ENCODE measurements at regions not wholly inside any gene's neighbourhood (a gene's known extent, or its start where the extent isn't known, plus 50 kb on each side); places are given as distances from the start of the nearest gene placed in this dataset.

DNA sequence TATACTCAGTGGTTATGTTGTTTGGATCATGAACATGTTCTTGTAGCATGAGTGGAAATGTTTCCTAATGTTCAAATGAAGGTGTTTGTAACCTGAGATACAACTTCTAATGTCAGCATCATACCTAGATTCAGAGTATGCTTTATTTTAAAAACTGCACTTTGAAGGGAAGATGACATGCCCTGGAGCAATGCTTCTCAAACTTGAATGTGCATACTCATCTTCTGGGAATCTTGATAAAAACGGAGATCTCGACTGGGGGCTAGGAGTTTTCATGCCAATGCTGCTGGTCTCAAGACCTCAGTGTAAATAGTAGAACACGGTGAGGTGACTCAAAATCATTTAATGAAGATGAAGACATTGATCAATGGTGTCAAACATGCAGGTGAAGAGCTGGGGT is 440.0 kb upstream of the NOX3 start:
- Histone ChIP-seq H3K4me3 (no peak overlapping the region), H3K27me3 (no peaks in the 10 kb centered on the region), H3K36me3 (no peaks in the 10 kb centered on the region), H3K4me1 (no peaks in the 10 kb centered on the region), H3K9me3 (no peaks in the 10 kb centered on the region), H3K27ac (no peak overlapping the region)
- no peak for DNase-seq (ENCODE audit: low spot score in 2 of 2)
- 71% methylated on average over 3 of the region's 3 CpGs for WGBS
- TF ChIP-seq POLR2AphosphoS5 (IDR thresholded peaks at IDR 0.05) = no peak
- TF ChIP-seq EP300 (IDR thresholded peaks at IDR 0.05) = no peak
- TF ChIP-seq POLR2A (IDR thresholded peaks at IDR 0.05) = no peak
- TF ChIP-seq, protein P1, sequence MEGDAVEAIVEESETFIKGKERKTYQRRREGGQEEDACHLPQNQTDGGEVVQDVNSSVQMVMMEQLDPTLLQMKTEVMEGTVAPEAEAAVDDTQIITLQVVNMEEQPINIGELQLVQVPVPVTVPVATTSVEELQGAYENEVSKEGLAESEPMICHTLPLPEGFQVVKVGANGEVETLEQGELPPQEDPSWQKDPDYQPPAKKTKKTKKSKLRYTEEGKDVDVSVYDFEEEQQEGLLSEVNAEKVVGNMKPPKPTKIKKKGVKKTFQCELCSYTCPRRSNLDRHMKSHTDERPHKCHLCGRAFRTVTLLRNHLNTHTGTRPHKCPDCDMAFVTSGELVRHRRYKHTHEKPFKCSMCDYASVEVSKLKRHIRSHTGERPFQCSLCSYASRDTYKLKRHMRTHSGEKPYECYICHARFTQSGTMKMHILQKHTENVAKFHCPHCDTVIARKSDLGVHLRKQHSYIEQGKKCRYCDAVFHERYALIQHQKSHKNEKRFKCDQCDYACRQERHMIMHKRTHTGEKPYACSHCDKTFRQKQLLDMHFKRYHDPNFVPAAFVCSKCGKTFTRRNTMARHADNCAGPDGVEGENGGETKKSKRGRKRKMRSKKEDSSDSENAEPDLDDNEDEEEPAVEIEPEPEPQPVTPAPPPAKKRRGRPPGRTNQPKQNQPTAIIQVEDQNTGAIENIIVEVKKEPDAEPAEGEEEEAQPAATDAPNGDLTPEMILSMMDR (IDR thresholded peaks at IDR 0.05) = no peak

- Histone ChIP-seq H3K36me3 (no peaks in the 10 kb centered on the region), H3K27me3 (no peaks in the 10 kb centered on the region), H3K27ac (no peak overlapping the region), H3K4me1 (no peaks in the 10 kb centered on the region), H3K9me3 (no peaks in the 10 kb centered on the region), H3K4me3 (no peak overlapping the region)
- 87% methylated on average over 5 of the region's 5 CpGs for WGBS
- DNase-seq (ENCODE audit: low spot score in 2 of 2) = no peak
- TF ChIP-seq POLR2AphosphoS5 (IDR thresholded peaks at IDR 0.05) (no peak), POLR2A (IDR thresholded peaks at IDR 0.05) (no peak), EP300 (IDR thresholded peaks at IDR 0.05) (no peak)
- TF ChIP-seq, protein P1 (IDR thresholded peaks at IDR 0.05) = no peak
These were observed 439.1 kb upstream of the NOX3 start for GRCh38 chr6:155894758-155895157.

DNA sequence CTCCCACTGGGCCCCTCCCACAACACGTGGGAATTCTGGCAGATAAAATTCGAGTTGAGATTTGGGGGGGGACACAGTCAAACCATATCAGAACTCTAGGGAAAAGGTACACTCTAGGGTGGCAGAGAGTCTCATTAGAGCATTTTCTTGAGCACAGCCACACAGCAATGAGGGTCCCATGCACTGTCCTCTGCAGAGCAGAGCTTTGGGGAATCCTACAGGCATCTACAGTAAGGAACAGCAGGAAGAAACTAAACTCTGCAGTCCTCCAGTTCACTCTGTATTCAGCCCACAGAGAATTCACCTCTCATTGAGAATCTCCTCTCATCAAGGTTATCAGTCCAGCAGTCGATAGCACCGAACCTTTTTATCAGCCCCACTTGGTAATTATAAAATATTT is 438.6 kb upstream of the NOX3 start:
- H3K9me3 ChIP-seq = no peaks in the 10 kb centered on the region
- H3K36me3 ChIP-seq = no peaks in the 10 kb centered on the region
- H3K4me1 ChIP-seq = no peaks in the 10 kb centered on the region
- DNase-seq (ENCODE audit: low spot score in 2 of 2) = no peak
- H3K27ac ChIP-seq = no peak overlapping the region
- 85% methylated on average over 4 of the region's 4 CpGs for WGBS
- TF ChIP-seq POLR2AphosphoS5 (IDR thresholded peaks at IDR 0.05) = no peak
- no peak overlapping the region for H3K4me3 ChIP-seq
- no peaks in the 10 kb centered on the region for H3K27me3 ChIP-seq

GRCh38 chr6:155890409-155890808 is 434.8 kb upstream of the NOX3 start:
- 97% methylated on average over 2 of the region's 2 CpGs for WGBS
- no peak overlapping the region for H3K27ac ChIP-seq
- no peak overlapping the region for H3K4me3 ChIP-seq
- no peaks in the 10 kb centered on the region for H3K36me3 ChIP-seq
- H3K27me3 ChIP-seq = no peaks in the 10 kb centered on the region
- TF ChIP-seq POLR2AphosphoS5 (IDR thresholded peaks at IDR 0.05) (no peak), POLR2A (IDR thresholded peaks at IDR 0.05) (no peak), EP300 (IDR thresholded peaks at IDR 0.05) (no peak)
- TF ChIP-seq, protein P1 (IDR thresholded peaks at IDR 0.05) = no peak
- H3K9me3 ChIP-seq = no peaks in the 10 kb centered on the region
- DNase-seq (ENCODE audit: low spot score in 2 of 2) = no peak
- no peaks in the 10 kb centered on the region for H3K4me1 ChIP-seq

- TF ChIP-seq POLR2A (IDR thresholded peaks at IDR 0.05) = no peak
- TF ChIP-seq EP300 (IDR thresholded peaks at IDR 0.05) = no peak
- TF ChIP-seq, protein P1 (IDR thresholded peaks at IDR 0.05) = no peak
- TF ChIP-seq POLR2AphosphoS5 (IDR thresholded peaks at IDR 0.05) = no peak
- WGBS = 72% methylated on average over 3 of the region's 3 CpGs
- Histone ChIP-seq H3K36me3 (no peaks in the 10 kb centered on the region), H3K4me3 (no peak overlapping the region), H3K27ac (no peak overlapping the region), H3K27me3 (no peaks in the 10 kb centered on the region), H3K9me3 (no peaks in the 10 kb centered on the region), H3K4me1 (no peaks in the 10 kb centered on the region)
- DNase-seq (ENCODE audit: low spot score in 2 of 2) = no peak
These were observed 433.8 kb upstream of the NOX3 start for GRCh38 chr6:155889410-155889809.

GRCh38 chr6:155887421-155887820 is 431.8 kb upstream of the NOX3 start:
- TF ChIP-seq, protein P1 (IDR thresholded peaks at IDR 0.05) = no peak
- TF ChIP-seq EP300 (IDR thresholded peaks at IDR 0.05) (no peak), POLR2AphosphoS5 (IDR thresholded peaks at IDR 0.05) (no peak), POLR2A (IDR thresholded peaks at IDR 0.05) (no peak)
- Histone ChIP-seq H3K9me3 (no peaks in the 10 kb centered on the region), H3K4me3 (no peak overlapping the region), H3K27me3 (no peaks in the 10 kb centered on the region), H3K4me1 (peaks cover 10% of the 10 kb centered on the region), H3K27ac (no peak overlapping the region), H3K36me3 (no peaks in the 10 kb centered on the region)
- DNase-seq (ENCODE audit: low spot score in 2 of 2) = no peak
- WGBS = 87% methylated on average over 4 of the region's 4 CpGs

Measured in suprapubic skin (tissue), 4 donors.